Right lobe of liver (tissue), 6 donors: ENCODE measurements at regions not wholly inside any gene's neighbourhood (a gene's known extent, or its start where the extent isn't known, plus 50 kb on each side); places are given as distances from the start of the nearest gene placed in this dataset.
A peak's percentile ranks its signal among the peaks of the same experiment; 100 is the strongest.

Source experiments
- ATAC-seq, 4 donors: fragments of 200-7000 bp; cut with Tn5 transposase; one replicate each; pipeline ENCODE4 v1.9.1; 2020; ENCODE audit warnings: mild to moderate bottlenecking in 4 of 4, moderate library complexity in 4 of 4
- DNase-seq, 3 donors: peaks; one replicate each; pipeline ENCODE4 v3.0.0-alpha.2; 2020
- H3K27ac ChIP-seq, 3 donors: fragments of 200-600 bp; one replicate each; pipeline ENCODE4 v1.8.0; 2022
- H3K27me3 ChIP-seq, 2 donors: fragments of 200-600 bp; one replicate each; pipeline ENCODE4 v1.8.0; 2022
- H3K36me3 ChIP-seq, 4 donors: fragments of 200-600 bp; sonication (generic) in 1 of 4; one replicate each; pipeline versions ENCODE4 v1.5.1 to v1.8.0; 2017 to 2022; ENCODE audit warnings: control low read depth in 1 of 4
- H3K4me1 ChIP-seq, 4 donors: fragments of 200-600 bp; sonication (generic) in 1 of 4; one replicate each; pipeline versions ENCODE4 v1.5.1 to v1.8.0; 2017 to 2022; ENCODE audit warnings: control low read depth in 1 of 4
- H3K4me3 ChIP-seq, 3 donors: fragments of 200-600 bp; one replicate each; pipeline ENCODE4 v1.8.0; 2022
- H3K9me3 ChIP-seq, 4 donors: fragments of 200-600 bp; sonication (generic) in 1 of 4; one replicate each; pipeline versions ENCODE4 v1.5.1 to v1.8.0; 2017 to 2022; ENCODE audit warnings: control low read depth in 1 of 4
- CTCF ChIP-seq, 4 donors: fragments of 200-600 bp in 3 of 4; fragments of 450-650 bp in 1 of 4; IDR thresholded peaks; one replicate each; pipeline versions ENCODE4 v1.5.1 to v1.8.0; 2016 to 2022; ENCODE audit warnings: antibody characterized with exemption in 4 of 4, mild to moderate bottlenecking in 2 of 4
- POLR2A ChIP-seq: fragments of 450-650 bp; IDR thresholded peaks from one replicate; pipeline ENCODE4 v1.6.1; 2017; ENCODE audit warnings: antibody characterized with exemption, mild to moderate bottlenecking
- WGBS: methylation state at CpG from one replicate; pipeline ENCODE4 v1.1.6; 2018; ENCODE audit warnings: low coverage, low lambda C conversion rate; ENCODE audit not compliant: insufficient coverage; ENCODE audit errors: missing lambda C conversion rate; 5-methylcytosine and 5-hydroxymethylcytosine counted together
- intact Hi-C, 2 donors: fragments of 100-400 bp; cut with DNase I; formaldehyde crosslinking; loops; one replicate each; pipeline versions ENCODE4 v1.11.2 to v1.14.1; 2022
- donor health status: DM: no; HTN: yes; CAD: no.
- donor health status: DM: no; HTN: no; CAD: no.
- donor health status: DM: no; HTN: no; CAD: no.
- donor health status: DM: no; HTN: yes; CAD: no.
- donor health status: DM: no; HTN: yes; CAD: no.

DNA sequence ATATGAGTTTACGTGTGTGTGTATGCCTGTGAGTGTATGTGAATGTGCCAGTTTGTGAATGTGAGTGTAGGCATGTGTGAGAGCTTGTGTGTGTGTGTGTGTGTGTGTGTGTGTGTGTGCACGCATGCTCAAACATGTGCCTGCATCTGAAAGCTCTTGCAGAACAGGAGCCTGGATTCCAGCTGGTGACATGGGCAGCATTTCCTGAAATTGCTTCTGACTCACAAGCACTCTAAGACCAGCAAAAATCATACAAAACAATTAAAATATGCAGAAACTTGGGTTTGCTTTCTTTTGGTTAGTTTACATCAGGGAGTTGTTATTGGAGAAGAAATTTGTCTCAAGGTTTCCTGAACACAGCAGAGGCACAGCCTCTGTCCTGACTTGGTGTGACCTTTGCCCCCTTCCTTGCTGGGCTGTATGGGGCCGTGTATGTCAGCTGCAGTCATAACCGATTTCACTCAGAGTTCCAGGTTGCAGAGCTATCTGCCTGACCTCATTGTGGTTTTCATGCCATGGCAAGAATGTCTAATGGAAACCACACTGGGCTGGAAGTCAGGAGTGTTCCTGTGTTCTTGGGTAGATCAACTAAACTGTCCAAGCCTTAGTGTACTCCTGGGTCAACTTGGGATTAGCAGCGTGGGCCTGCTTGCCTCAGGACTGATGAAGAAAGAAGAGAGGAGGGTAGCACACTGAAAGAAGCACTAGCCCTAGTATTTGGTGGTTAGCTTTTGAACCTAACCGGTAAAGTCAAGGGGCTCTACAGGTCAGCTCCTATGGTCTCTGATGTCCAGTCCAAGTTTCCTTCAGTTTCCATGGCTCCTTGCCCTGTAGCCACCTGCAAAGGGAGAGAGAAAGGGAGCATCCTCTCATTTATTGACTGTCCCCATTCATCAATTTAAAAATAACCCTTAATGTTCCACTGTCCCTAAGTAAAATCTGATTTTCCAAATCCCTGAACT, 143.7 kb downstream of the SNX19 start:
- TF ChIP-seq CTCF (IDR thresholded peaks at IDR 0.05), result no peak
- no peak for TF ChIP-seq POLR2A
- no peaks in the 10 kb centered on the region for H3K27me3 ChIP-seq
- H3K4me1 ChIP-seq, result no peaks in the 10 kb centered on the region
- H3K27ac ChIP-seq, result no peak overlapping the region
- ATAC-seq (peak in 1 of 4 donors; percentile 35), DNase-seq (no peak)
- intact Hi-C loops, result no loop called here
- H3K4me3 ChIP-seq, result no peak overlapping the region
- H3K9me3 ChIP-seq, result no peaks in the 10 kb centered on the region
- H3K36me3 ChIP-seq, result no peaks in the 10 kb centered on the region
- WGBS, result 29% methylated on average over 6 of the region's 6 CpGs

- TF ChIP-seq CTCF (IDR thresholded peaks at IDR 0.05) (no peak), POLR2A (no peak)
- intact Hi-C loops, result no loop called here
- Histone ChIP-seq H3K27ac (no peak overlapping the region), H3K4me3 (no peak overlapping the region), H3K27me3 (no peaks in the 10 kb centered on the region), H3K9me3 (no peaks in the 10 kb centered on the region), H3K4me1 (no peaks in the 10 kb centered on the region), H3K36me3 (no peaks in the 10 kb centered on the region)
- 64% methylated on average over 5 of the region's 5 CpGs for WGBS
- DNase-seq (no peak), ATAC-seq (no peak)
Observed at GRCh38 chr11:130773244-130773820, 142.9 kb downstream of the SNX19 start.

DNA sequence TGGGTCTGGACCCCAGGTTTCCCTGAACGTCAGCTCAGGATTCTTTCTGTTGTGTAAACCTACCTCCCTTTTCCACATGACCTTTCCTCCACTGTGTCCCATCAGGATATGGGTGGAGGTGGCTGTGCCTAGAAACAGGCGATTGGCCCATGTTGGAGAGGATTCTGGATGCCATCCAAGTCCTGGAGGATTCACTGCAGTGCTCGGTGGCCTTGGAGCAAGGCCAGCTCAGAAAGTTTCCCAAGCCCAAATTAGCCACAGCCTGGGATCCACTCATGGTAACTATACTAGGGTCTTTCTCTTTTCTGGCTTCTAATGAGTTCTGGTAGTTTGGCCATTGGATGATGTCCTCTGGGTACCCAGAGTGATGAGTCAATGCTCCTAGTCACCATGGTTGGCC, 141.6 kb downstream of the SNX19 start:
- DNase-seq (no peak), ATAC-seq (no peak)
- Histone ChIP-seq H3K27ac (no peak overlapping the region), H3K4me1 (no peaks in the 10 kb centered on the region), H3K27me3 (no peaks in the 10 kb centered on the region), H3K9me3 (no peaks in the 10 kb centered on the region), H3K4me3 (no peak overlapping the region), H3K36me3 (no peaks in the 10 kb centered on the region)
- 18% methylated on average over 3 of the region's 3 CpGs for WGBS
- intact Hi-C loops, result no loop called here
- no peak for TF ChIP-seq POLR2A
- TF ChIP-seq CTCF (IDR thresholded peaks at IDR 0.05), result no peak

GRCh38 chr11:130775306-130776060, 140.8 kb downstream of the SNX19 start:
- 44% methylated on average over 6 of the region's 6 CpGs for WGBS
- Histone ChIP-seq H3K27ac (no peak overlapping the region), H3K9me3 (no peaks in the 10 kb centered on the region), H3K36me3 (no peaks in the 10 kb centered on the region), H3K4me3 (no peak overlapping the region), H3K27me3 (no peaks in the 10 kb centered on the region), H3K4me1 (no peaks in the 10 kb centered on the region)
- ATAC-seq, result no peak
- intact Hi-C loops, result no loop called here
- TF ChIP-seq CTCF (IDR thresholded peaks at IDR 0.05) (no peak), POLR2A (no peak)
- no peak for DNase-seq
